GM12864 (cell line): ENCODE measurements at regions not wholly inside any gene's neighbourhood (a gene's known extent, or its start where the extent isn't known, plus 50 kb on each side); places are given as distances from the start of the nearest gene placed in this dataset.

Experiments used
- DNase-seq: peaks from one replicate; pipeline ENCODE4 v3.0.0-alpha.2; 2011; ENCODE audit warnings: low read depth
- H3K4me3 ChIP-seq: 2 replicates; pipeline ENCODE4 v1.5.1; 2011; ENCODE audit warnings: mild to moderate bottlenecking, low read depth, low read length, control low read depth
- CTCF ChIP-seq: IDR thresholded peaks from 2 replicates; pipeline ENCODE4 v1.5.1; 2011; ENCODE audit warnings: low read depth, mild to moderate bottlenecking, moderate library complexity, low read length, control low read depth, inconsistent platforms; ENCODE audit errors: missing control alignments

GRCh38 chr5:92887254-92887653 is 693.8 kb downstream of the NR2F1-AS1 start:
- DNase-seq, result no peak
- TF ChIP-seq CTCF, result no peak
- no peak overlapping the region for H3K4me3 ChIP-seq

GRCh38 chr5:92886751-92887150 is 694.3 kb downstream of the NR2F1-AS1 start:
- no peak overlapping the region for H3K4me3 ChIP-seq
- no peak for TF ChIP-seq CTCF
- DNase-seq, result no peak

GRCh38 chr5:92885950-92886349 is 695.1 kb downstream of the NR2F1-AS1 start:
- no peak for DNase-seq
- no peak for TF ChIP-seq CTCF
- no peak overlapping the region for H3K4me3 ChIP-seq

GRCh38 chr5:92884469-92884868 is 696.5 kb downstream of the NR2F1-AS1 start:
- no peak for TF ChIP-seq CTCF
- no peak overlapping the region for H3K4me3 ChIP-seq
- no peak for DNase-seq

- no peak for DNase-seq
- no peak for TF ChIP-seq CTCF
- H3K4me3 ChIP-seq, result no peak overlapping the region
These were observed 701.0 kb downstream of the NR2F1-AS1 start for GRCh38 chr5:92879806-92880543.

GRCh38 chr5:92874790-92875189 is 706.2 kb downstream of the NR2F1-AS1 start:
- no peak for TF ChIP-seq CTCF
- no peak overlapping the region for H3K4me3 ChIP-seq
- no peak for DNase-seq

- no peak for TF ChIP-seq CTCF
- H3K4me3 ChIP-seq, result no peak overlapping the region
- no peak for DNase-seq
These were observed 712.6 kb downstream of the NR2F1-AS1 start for GRCh38 chr5:92868442-92868841.
